ENCODE measurements at regions not wholly inside any gene's neighbourhood (a gene's known extent, or its start where the extent isn't known, plus 50 kb on each side); places are given as distances from the start of the nearest gene placed in this dataset.

GRCh38 chr7:124692425-124692824 is 73.2 kb downstream of the GPR37 start:
- H3K9me3 ChIP-seq: no peaks in the 10 kb centered on the region
- H3K27me3 ChIP-seq: no peaks in the 10 kb centered on the region
- H3K27ac ChIP-seq: peak overlapping the region in 1 of 4 donors; percentile 33
- no peaks in the 10 kb centered on the region for H3K36me3 ChIP-seq
- DNase-seq (no peak), ATAC-seq (peak; percentile 24 to 81)
- in situ Hi-C loops (cut with MboI; ENCODE audit: low sequenced_read_pairs in 4 of 4): no loop called here
- no peak overlapping the region for H3K4me3 ChIP-seq
- TF ChIP-seq POLR2A (IDR thresholded peaks at IDR 0.05) (no peak), CTCF (IDR thresholded peaks at IDR 0.05 in 4 of 5, conservative IDR thresholded peaks at IDR 0.05 in 1 of 5) (no peak)
- peaks cover 0 to 10% of the 10 kb centered on the region in 2 donors for H3K4me1 ChIP-seq
- intact Hi-C loops (cut with DNase I; ENCODE audit: low total_unique reads): no loop called here

- no peak for ATAC-seq
- peaks cover 0 to 10% of the 10 kb centered on the region in 2 donors for H3K4me1 ChIP-seq
- in situ Hi-C loops (cut with MboI; ENCODE audit: low sequenced_read_pairs in 4 of 4): no loop called here
- DNase-seq: no peak
- H3K4me3 ChIP-seq: no peak overlapping the region
- H3K36me3 ChIP-seq: no peaks in the 10 kb centered on the region
- TF ChIP-seq POLR2A (IDR thresholded peaks at IDR 0.05): no peak
- no peak for TF ChIP-seq CTCF (IDR thresholded peaks at IDR 0.05 in 4 of 5, conservative IDR thresholded peaks at IDR 0.05 in 1 of 5)
- no peak overlapping the region for H3K27ac ChIP-seq
- H3K9me3 ChIP-seq: no peaks in the 10 kb centered on the region
- no peaks in the 10 kb centered on the region for H3K27me3 ChIP-seq
- intact Hi-C loops (cut with DNase I; ENCODE audit: low total_unique reads): no loop called here
Observed at GRCh38 chr7:124690840-124691239, 74.8 kb downstream of the GPR37 start.

GRCh38 chr7:124689931-124690330 is 75.7 kb downstream of the GPR37 start:
- DNase-seq: no peak
- TF ChIP-seq CTCF (IDR thresholded peaks at IDR 0.05 in 4 of 5, conservative IDR thresholded peaks at IDR 0.05 in 1 of 5): no peak
- TF ChIP-seq POLR2A (IDR thresholded peaks at IDR 0.05): no peak
- Histone ChIP-seq H3K4me1 (peaks cover 0 to 10% of the 10 kb centered on the region in 2 donors), H3K27me3 (no peaks in the 10 kb centered on the region), H3K9me3 (no peaks in the 10 kb centered on the region), H3K27ac (no peak overlapping the region), H3K4me3 (no peak overlapping the region), H3K36me3 (no peaks in the 10 kb centered on the region)
- in situ Hi-C loops (cut with MboI; ENCODE audit: low sequenced_read_pairs in 4 of 4): no loop called here
- intact Hi-C loops (cut with DNase I; ENCODE audit: low total_unique reads): no loop called here
- ATAC-seq: no peak

- Histone ChIP-seq H3K27ac (no peak overlapping the region), H3K27me3 (no peaks in the 10 kb centered on the region), H3K4me1 (peaks cover 0 to 10% of the 10 kb centered on the region in 2 donors), H3K9me3 (no peaks in the 10 kb centered on the region), H3K4me3 (no peak overlapping the region), H3K36me3 (no peaks in the 10 kb centered on the region)
- ATAC-seq (no peak), DNase-seq (no peak)
- TF ChIP-seq POLR2A (IDR thresholded peaks at IDR 0.05) (no peak), CTCF (IDR thresholded peaks at IDR 0.05 in 4 of 5, conservative IDR thresholded peaks at IDR 0.05 in 1 of 5) (no peak)
- in situ Hi-C loops (cut with MboI; ENCODE audit: low sequenced_read_pairs in 4 of 4): no loop called here
- intact Hi-C loops (cut with DNase I; ENCODE audit: low total_unique reads): no loop called here
Observed at GRCh38 chr7:124689523-124689922, 76.1 kb downstream of the GPR37 start.

- Histone ChIP-seq H3K4me3 (no peak overlapping the region), H3K4me1 (peaks cover 0 to 10% of the 10 kb centered on the region in 2 donors), H3K27me3 (no peaks in the 10 kb centered on the region), H3K36me3 (no peaks in the 10 kb centered on the region), H3K27ac (no peak overlapping the region), H3K9me3 (no peaks in the 10 kb centered on the region)
- TF ChIP-seq POLR2A (IDR thresholded peaks at IDR 0.05) (no peak), CTCF (IDR thresholded peaks at IDR 0.05 in 4 of 5, conservative IDR thresholded peaks at IDR 0.05 in 1 of 5) (no peak)
- intact Hi-C loops (cut with DNase I; ENCODE audit: low total_unique reads) (no loop called here), in situ Hi-C loops (cut with MboI; ENCODE audit: low sequenced_read_pairs in 4 of 4) (no loop called here)
- DNase-seq (no peak), ATAC-seq (no peak)
Observed at GRCh38 chr7:124688991-124689390, 76.6 kb downstream of the GPR37 start.
